ENCODE measurements at regions not wholly inside any gene's neighbourhood (a gene's known extent, or its start where the extent isn't known, plus 50 kb on each side); places are given as distances from the start of the nearest gene placed in this dataset.

DNA sequence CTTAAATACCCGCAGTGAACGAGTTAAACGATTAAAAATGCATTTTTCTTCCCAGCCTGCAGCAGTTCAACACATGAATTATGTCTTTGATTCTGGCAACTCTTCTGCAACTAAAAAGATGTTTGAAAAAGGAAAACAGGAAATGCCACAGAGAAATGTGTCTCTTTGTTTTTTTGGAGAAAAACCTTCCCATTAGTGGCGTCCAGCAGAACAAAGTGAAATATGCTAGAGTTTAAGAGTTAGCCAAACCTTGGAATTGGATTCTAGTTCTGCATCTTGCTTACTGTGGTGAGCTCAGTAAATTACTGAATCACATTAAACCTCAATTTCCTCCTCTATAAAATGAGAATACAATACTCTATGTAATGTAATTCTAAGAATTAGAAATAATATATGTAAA is 900.2 kb upstream of the ACVR2A start:
- H3K27ac ChIP-seq (ENCODE audit: low read length): no peak overlapping the region
- H3K27me3 ChIP-seq (ENCODE audit: low read depth, low read length): no peaks in the 10 kb centered on the region

DNA sequence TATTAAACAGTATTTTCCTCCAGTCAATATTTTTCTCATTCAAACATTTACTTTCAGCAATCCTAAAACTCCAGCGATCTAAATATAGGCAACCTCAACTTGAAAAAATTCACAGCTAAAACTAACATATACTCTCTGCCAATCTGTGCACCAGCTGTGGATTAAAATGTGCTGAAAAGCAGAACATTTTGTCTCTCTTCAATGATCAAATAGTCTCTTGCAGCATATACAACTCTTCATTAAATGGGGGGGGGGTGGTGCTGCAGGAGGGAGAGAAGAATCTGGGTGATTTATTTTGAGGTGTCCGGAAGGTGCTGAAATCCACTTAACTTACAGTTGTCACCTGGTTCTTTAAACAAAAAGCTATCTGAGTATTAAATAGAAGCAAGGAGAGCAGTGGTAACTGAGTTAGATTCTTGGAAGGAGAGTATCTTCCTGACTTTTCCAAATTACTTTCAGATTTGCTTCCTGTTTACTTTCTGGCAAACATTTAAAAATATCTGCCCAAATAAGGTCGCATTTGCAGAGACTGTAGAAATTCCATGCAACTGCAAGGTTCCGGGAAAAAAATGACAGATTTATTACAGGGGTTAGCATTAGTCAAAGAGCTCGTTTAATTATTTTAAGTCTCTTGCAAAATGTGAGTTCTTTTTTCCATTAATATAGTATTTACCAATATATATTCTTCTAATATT is 904.7 kb upstream of the ACVR2A start:
- Histone ChIP-seq H3K9me3 (ENCODE audit: control insufficient read depth in 1 of 2, low read length in 2 of 2) (no peaks in the 10 kb centered on the region), H3K27me3 (ENCODE audit: low read depth, low read length) (no peaks in the 10 kb centered on the region), H3K4me1 (ENCODE audit: control insufficient read depth in 1 of 2, insufficient read depth in 2 of 2, low read length in 2 of 2) (no peaks in the 10 kb centered on the region), H3K27ac (ENCODE audit: low read length) (no peak overlapping the region), H3K4me3 (ENCODE audit: low read depth in 1 of 2, low read length in 2 of 2) (no peak overlapping the region), H3K36me3 (ENCODE audit: control insufficient read depth in 1 of 2, insufficient read depth in 2 of 2, low read length in 2 of 2) (no peaks in the 10 kb centered on the region)

More for the DNA sequence above, 900.2 kb upstream of the ACVR2A start:
- Histone ChIP-seq H3K4me3 (ENCODE audit: low read depth in 1 of 2, low read length in 2 of 2) (no peak overlapping the region), H3K4me1 (ENCODE audit: control insufficient read depth in 1 of 2, insufficient read depth in 2 of 2, low read length in 2 of 2) (no peaks in the 10 kb centered on the region), H3K36me3 (ENCODE audit: control insufficient read depth in 1 of 2, insufficient read depth in 2 of 2, low read length in 2 of 2) (no peaks in the 10 kb centered on the region), H3K9me3 (ENCODE audit: control insufficient read depth in 1 of 2, low read length in 2 of 2) (no peaks in the 10 kb centered on the region)

DNA sequence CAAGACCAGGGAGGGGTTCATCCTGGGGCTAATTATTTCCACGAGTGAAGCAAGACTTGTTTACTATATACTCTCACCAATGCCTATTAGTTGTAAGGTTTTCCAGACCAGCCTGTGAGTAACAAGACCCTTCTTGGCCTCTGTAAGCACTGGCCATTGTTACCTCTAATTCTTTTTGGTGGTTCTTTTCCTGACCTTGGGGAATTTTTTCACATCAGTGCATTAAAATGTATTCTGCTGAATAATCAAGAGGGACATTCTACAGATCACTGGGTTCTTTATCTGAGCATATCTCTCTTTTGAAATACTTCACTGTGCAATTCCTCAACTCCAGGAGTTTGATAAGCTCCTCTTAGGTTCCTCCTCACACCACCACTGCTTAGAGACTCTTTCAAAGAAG is 909.9 kb upstream of the ACVR2A start:
- no peaks in the 10 kb centered on the region for H3K27me3 ChIP-seq (ENCODE audit: low read depth, low read length)
- peaks cover 0 to 9% of the 10 kb centered on the region in 2 donors for H3K9me3 ChIP-seq (ENCODE audit: control insufficient read depth in 1 of 2, low read length in 2 of 2)
- H3K4me3 ChIP-seq (ENCODE audit: low read depth in 1 of 2, low read length in 2 of 2): no peak overlapping the region
- no peaks in the 10 kb centered on the region for H3K4me1 ChIP-seq (ENCODE audit: control insufficient read depth in 1 of 2, insufficient read depth in 2 of 2, low read length in 2 of 2)
- no peak overlapping the region for H3K27ac ChIP-seq (ENCODE audit: low read length)
- no peaks in the 10 kb centered on the region for H3K36me3 ChIP-seq (ENCODE audit: control insufficient read depth in 1 of 2, insufficient read depth in 2 of 2, low read length in 2 of 2)

DNA sequence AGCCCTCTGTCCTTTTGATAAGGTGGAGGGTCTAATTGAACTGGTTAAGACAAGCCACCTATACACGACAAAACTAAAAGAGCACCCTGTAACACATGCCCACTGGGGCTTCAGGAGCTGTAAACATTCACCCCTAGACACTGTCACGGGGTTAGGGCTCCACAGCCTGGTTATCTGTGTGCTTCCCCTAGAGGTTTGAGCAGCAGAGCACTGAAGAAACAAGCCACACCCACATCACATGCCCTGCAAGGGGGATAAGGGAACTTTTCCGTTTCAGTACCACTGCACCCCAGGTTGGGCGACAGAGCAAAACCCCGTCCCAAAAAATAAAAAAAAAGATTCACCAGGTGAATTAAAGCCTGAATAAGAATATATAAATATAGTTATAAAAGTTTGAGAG is 913.7 kb upstream of the ACVR2A start:
- no peak overlapping the region for H3K27ac ChIP-seq (ENCODE audit: low read length)
- H3K4me3 ChIP-seq (ENCODE audit: low read depth in 1 of 2, low read length in 2 of 2): no peak overlapping the region

DNA sequence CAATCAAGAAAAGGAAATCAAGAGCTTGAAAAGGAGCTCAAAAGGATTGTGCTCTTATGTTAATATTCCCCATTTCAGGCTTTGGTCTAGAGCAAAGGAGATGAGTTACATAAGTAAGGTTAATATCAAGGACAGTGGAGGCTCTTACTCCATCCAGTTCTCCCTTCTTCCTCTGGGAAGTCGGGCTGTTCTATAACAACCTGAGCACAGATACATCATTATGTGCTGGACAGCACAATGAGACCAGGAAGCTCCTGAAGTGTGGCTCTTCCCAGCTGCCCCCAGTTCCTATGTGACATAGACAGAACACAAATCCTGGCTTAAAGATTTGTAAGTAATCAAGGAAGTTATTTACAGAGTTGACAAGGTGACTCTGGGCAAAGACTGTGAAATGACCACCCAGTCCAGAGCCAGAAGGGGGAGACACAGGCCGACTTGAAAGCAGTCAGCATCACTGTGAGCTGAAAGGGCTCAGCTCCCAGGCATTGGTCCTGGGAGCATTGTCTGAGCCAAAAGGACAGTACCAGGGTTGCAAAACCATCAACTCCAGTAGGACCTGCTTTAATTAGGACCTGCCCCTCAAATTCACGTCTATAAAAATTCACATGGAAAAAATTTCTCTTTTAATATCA is 917.6 kb upstream of the ACVR2A start:
- Histone ChIP-seq H3K9me3 (ENCODE audit: control insufficient read depth in 1 of 2, low read length in 2 of 2) (no peaks in the 10 kb centered on the region), H3K27ac (ENCODE audit: low read length) (no peak overlapping the region), H3K4me3 (ENCODE audit: low read depth in 1 of 2, low read length in 2 of 2) (no peak overlapping the region), H3K27me3 (ENCODE audit: low read depth, low read length) (no peaks in the 10 kb centered on the region), H3K36me3 (ENCODE audit: control insufficient read depth in 1 of 2, insufficient read depth in 2 of 2, low read length in 2 of 2) (no peaks in the 10 kb centered on the region), H3K4me1 (ENCODE audit: control insufficient read depth in 1 of 2, insufficient read depth in 2 of 2, low read length in 2 of 2) (no peaks in the 10 kb centered on the region)

More for the DNA sequence above, 913.7 kb upstream of the ACVR2A start:
- H3K27me3 ChIP-seq (ENCODE audit: low read depth, low read length): no peaks in the 10 kb centered on the region
- H3K9me3 ChIP-seq (ENCODE audit: control insufficient read depth in 1 of 2, low read length in 2 of 2): peaks cover 0 to 9% of the 10 kb centered on the region in 2 donors
- no peaks in the 10 kb centered on the region for H3K36me3 ChIP-seq (ENCODE audit: control insufficient read depth in 1 of 2, insufficient read depth in 2 of 2, low read length in 2 of 2)
- H3K4me1 ChIP-seq (ENCODE audit: control insufficient read depth in 1 of 2, insufficient read depth in 2 of 2, low read length in 2 of 2): no peaks in the 10 kb centered on the region

DNA sequence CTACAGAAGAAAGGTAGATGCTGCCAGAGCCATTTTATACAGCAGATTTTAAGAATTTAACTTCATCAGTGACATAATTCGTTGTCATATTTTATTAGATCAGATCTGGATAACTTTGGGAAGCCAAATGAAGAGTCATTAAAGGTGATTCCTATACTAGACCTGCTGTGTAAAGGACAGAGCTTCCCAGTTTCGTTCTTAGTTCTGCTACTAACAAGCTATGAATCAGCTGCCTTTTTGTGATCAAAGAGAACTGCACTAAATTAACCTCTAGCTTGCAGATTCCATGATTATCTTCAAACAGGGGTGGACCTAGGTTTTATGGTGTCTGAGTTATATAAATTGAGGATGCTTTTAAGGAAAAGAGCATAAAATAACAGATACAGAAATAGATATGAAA is 926.5 kb upstream of the ACVR2A start:
- no peak overlapping the region for H3K4me3 ChIP-seq (ENCODE audit: low read depth in 1 of 2, low read length in 2 of 2)
- no peak overlapping the region for H3K27ac ChIP-seq (ENCODE audit: low read length)
- no peaks in the 10 kb centered on the region for H3K36me3 ChIP-seq (ENCODE audit: control insufficient read depth in 1 of 2, insufficient read depth in 2 of 2, low read length in 2 of 2)
- no peaks in the 10 kb centered on the region for H3K27me3 ChIP-seq (ENCODE audit: low read depth, low read length)
- no peaks in the 10 kb centered on the region for H3K9me3 ChIP-seq (ENCODE audit: control insufficient read depth in 1 of 2, low read length in 2 of 2)
- H3K4me1 ChIP-seq (ENCODE audit: control insufficient read depth in 1 of 2, insufficient read depth in 2 of 2, low read length in 2 of 2): peaks cover 0 to 5% of the 10 kb centered on the region in 2 donors

DNA sequence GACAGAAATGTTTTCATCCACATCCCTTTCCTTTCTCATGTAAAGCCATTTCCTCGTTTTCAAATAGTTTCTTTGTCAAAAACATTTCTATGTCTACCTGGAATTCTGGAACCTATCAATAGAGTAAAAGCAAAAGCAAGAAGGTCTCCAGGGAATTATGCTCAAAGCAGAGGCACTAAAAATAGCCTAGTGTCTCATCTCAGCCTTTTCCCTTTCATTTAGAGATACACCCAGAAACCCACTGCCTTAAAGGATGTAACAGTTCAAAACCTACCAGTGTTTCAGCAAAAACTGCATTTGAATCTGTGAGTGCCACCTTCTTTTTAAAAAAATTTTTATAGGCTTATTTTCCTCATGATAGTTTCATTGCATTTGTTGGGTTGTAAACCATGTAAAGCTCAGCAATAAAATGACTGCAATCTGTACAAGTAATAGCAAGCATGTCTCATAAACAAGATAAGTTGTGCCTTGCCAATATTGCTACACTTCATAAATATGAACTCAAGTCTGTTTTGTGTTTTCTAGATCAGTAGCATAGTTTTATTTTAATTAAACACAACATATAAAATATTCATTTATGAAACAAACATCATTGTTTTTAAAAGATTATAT is 927.3 kb upstream of the ACVR2A start:
- H3K4me3 ChIP-seq (ENCODE audit: low read depth in 1 of 2, low read length in 2 of 2): no peak overlapping the region
- no peak overlapping the region for H3K27ac ChIP-seq (ENCODE audit: low read length)
- H3K27me3 ChIP-seq (ENCODE audit: low read depth, low read length): no peaks in the 10 kb centered on the region
- peaks cover 0 to 5% of the 10 kb centered on the region in 2 donors for H3K4me1 ChIP-seq (ENCODE audit: control insufficient read depth in 1 of 2, insufficient read depth in 2 of 2, low read length in 2 of 2)
- no peaks in the 10 kb centered on the region for H3K36me3 ChIP-seq (ENCODE audit: control insufficient read depth in 1 of 2, insufficient read depth in 2 of 2, low read length in 2 of 2)
- no peaks in the 10 kb centered on the region for H3K9me3 ChIP-seq (ENCODE audit: control insufficient read depth in 1 of 2, low read length in 2 of 2)

DNA sequence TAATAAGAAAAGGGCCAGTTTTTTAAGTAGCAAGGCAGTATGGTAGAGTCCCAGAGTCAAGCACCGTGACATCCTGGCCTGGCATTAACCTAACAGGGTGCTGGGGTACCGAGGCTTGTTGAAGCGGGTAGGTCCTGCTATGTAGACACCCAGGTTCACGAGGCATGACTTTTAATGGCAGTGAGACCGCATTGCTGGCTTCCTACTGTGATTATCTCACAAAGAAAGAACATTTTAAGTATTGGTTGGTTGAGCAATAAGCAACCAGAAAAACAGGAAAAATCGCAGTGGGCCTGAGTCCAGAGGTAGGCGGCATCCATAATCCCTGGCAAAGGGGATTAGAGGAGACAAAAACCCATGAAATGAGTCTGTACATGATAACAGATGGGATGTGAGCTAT is 927.9 kb upstream of the ACVR2A start:
- no peaks in the 10 kb centered on the region for H3K36me3 ChIP-seq (ENCODE audit: control insufficient read depth in 1 of 2, insufficient read depth in 2 of 2, low read length in 2 of 2)
- no peaks in the 10 kb centered on the region for H3K9me3 ChIP-seq (ENCODE audit: control insufficient read depth in 1 of 2, low read length in 2 of 2)
- H3K4me1 ChIP-seq (ENCODE audit: control insufficient read depth in 1 of 2, insufficient read depth in 2 of 2, low read length in 2 of 2): peaks cover 0 to 5% of the 10 kb centered on the region in 2 donors
- no peak overlapping the region for H3K27ac ChIP-seq (ENCODE audit: low read length)
- no peaks in the 10 kb centered on the region for H3K27me3 ChIP-seq (ENCODE audit: low read depth, low read length)
- no peak overlapping the region for H3K4me3 ChIP-seq (ENCODE audit: low read depth in 1 of 2, low read length in 2 of 2)

DNA sequence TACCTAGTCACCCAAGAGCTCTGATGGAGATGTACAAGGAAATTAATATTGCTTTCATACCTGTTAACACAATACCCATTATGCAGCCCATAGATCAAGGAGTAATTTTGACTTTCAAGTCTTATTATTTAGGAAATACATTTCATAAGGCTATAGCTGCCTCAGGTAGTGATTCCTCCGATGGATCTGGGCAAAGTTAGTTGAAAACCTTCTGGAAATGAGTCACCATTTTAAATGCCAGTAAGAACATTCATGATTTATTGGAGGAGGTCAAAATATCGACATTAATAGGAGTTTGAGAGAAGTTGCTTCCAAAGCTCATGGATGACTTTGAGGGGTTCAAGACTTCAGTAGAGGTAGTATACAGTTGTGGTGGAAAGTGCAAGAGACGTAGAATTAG is 931.4 kb upstream of the ACVR2A start:
- Histone ChIP-seq H3K27ac (ENCODE audit: low read length) (no peak overlapping the region), H3K36me3 (ENCODE audit: control insufficient read depth in 1 of 2, insufficient read depth in 2 of 2, low read length in 2 of 2) (no peaks in the 10 kb centered on the region), H3K9me3 (ENCODE audit: control insufficient read depth in 1 of 2, low read length in 2 of 2) (no peaks in the 10 kb centered on the region), H3K4me3 (ENCODE audit: low read depth in 1 of 2, low read length in 2 of 2) (no peak overlapping the region), H3K4me1 (ENCODE audit: control insufficient read depth in 1 of 2, insufficient read depth in 2 of 2, low read length in 2 of 2) (peaks cover 0 to 5% of the 10 kb centered on the region in 2 donors), H3K27me3 (ENCODE audit: low read depth, low read length) (no peaks in the 10 kb centered on the region)

DNA sequence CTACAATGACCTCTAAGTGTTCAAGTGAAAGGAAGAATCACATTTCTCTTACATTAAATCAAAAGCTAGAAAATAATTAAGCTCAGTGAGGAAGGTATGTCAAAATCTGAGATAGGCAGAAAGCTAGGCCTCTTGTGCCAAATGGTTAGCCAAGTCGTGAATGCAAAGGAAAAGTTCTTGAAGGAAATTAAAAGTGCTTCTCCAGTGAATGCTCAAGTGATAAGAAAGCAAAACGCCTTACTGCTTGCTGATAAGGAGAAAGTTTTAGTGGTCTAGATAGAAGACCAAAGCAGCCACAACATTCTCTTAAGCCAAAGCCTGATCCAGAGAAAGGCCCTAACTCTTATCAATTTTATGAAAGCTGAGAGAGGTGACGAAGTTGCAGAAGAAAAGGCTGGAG is 932.3 kb upstream of the ACVR2A start:
- peaks cover 0 to 4% of the 10 kb centered on the region in 2 donors for H3K4me1 ChIP-seq (ENCODE audit: control insufficient read depth in 1 of 2, insufficient read depth in 2 of 2, low read length in 2 of 2)
- no peaks in the 10 kb centered on the region for H3K36me3 ChIP-seq (ENCODE audit: control insufficient read depth in 1 of 2, insufficient read depth in 2 of 2, low read length in 2 of 2)
- no peak overlapping the region for H3K4me3 ChIP-seq (ENCODE audit: low read depth in 1 of 2, low read length in 2 of 2)
- no peaks in the 10 kb centered on the region for H3K27me3 ChIP-seq (ENCODE audit: low read depth, low read length)
- H3K9me3 ChIP-seq (ENCODE audit: control insufficient read depth in 1 of 2, low read length in 2 of 2): no peaks in the 10 kb centered on the region
- H3K27ac ChIP-seq (ENCODE audit: low read length): no peak overlapping the region

DNA sequence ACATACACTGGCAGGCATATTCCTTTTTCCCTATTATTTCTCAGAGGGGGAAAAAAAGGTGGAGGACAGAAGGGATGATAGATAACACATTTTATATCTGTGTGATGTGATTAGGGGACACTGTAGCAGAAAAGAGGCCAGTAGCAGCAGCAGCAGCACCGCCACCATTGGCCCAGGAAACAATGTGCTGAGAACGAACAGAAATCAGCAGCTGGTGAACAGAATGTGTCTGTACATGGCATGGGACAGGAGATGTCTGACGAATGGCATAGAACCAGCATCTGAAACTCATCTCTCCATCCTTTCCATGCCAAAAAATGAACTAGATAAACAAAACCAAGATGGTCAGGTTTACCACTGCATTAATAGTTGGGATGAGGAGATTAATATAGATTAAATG is 936.1 kb upstream of the ACVR2A start:
- Histone ChIP-seq H3K27me3 (ENCODE audit: low read depth, low read length) (no peaks in the 10 kb centered on the region), H3K36me3 (ENCODE audit: control insufficient read depth in 1 of 2, insufficient read depth in 2 of 2, low read length in 2 of 2) (no peaks in the 10 kb centered on the region), H3K9me3 (ENCODE audit: control insufficient read depth in 1 of 2, low read length in 2 of 2) (no peaks in the 10 kb centered on the region), H3K4me3 (ENCODE audit: low read depth in 1 of 2, low read length in 2 of 2) (no peak overlapping the region), H3K4me1 (ENCODE audit: control insufficient read depth in 1 of 2, insufficient read depth in 2 of 2, low read length in 2 of 2) (no peaks in the 10 kb centered on the region), H3K27ac (ENCODE audit: low read length) (no peak overlapping the region)

All from muscle layer of duodenum (tissue), 2 donors.